GM12875 (cell line): ENCODE measurements at regions not wholly inside any gene's neighbourhood (a gene's known extent, or its start where the extent isn't known, plus 50 kb on each side); places are given as distances from the start of the nearest gene placed in this dataset.
"Not testable (repeated sequence)": the region's sequence is repeated elsewhere in the genome, so short reads cannot be mapped to it uniquely, and the experiment has no call there.

Experiments
- H3K4me3 ChIP-seq: one replicate; pipeline ENCODE4 v1.5.1; 2011; ENCODE audit warnings: low read depth, low read length, control low read depth
- TF ChIP-seq, protein P1 (sequence below): IDR thresholded peaks from 2 replicates; pipeline ENCODE4 v1.5.1; 2011; ENCODE audit warnings: low read depth, mild to moderate bottlenecking, control low read depth, inconsistent platforms, low read length, moderate library complexity, borderline replicate concordance; ENCODE audit not compliant: insufficient read depth

DNA sequence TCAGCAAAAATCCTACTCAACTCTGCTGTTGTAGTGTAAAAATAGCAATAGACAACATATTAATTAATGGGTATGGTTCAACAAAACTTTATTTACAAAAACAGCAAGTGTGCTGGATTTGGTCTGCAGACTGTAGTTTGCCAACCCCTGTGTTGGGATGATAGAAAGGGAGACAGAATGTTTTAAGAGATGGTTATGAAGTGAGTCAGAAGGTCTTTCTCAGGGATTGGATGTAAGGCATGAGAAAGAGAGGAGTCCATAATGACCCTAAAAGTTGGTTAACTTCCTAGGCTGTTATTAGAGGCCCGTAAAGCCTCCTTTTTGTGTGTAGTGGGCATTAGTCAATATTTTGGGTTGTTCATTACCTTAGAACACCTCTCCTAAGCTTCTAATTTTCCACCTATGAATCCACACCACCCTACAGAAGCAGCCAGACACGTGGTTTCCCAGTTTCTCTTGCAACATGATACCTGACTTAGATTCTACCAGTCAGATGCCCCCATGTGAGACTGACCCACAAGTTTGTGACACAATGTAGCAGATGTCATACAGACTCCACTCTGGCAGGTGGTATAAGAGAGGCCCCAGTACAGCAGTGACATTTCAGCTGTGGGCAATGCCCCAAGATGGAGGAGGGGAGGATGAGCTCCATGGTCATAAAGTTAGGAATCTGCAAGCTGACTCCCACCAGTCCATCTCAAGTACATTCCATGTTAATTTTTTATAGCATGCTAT, 1015.6 kb downstream of the KCNMA1 start:
- no peak overlapping the region for H3K4me3 ChIP-seq
- TF ChIP-seq, protein P1, sequence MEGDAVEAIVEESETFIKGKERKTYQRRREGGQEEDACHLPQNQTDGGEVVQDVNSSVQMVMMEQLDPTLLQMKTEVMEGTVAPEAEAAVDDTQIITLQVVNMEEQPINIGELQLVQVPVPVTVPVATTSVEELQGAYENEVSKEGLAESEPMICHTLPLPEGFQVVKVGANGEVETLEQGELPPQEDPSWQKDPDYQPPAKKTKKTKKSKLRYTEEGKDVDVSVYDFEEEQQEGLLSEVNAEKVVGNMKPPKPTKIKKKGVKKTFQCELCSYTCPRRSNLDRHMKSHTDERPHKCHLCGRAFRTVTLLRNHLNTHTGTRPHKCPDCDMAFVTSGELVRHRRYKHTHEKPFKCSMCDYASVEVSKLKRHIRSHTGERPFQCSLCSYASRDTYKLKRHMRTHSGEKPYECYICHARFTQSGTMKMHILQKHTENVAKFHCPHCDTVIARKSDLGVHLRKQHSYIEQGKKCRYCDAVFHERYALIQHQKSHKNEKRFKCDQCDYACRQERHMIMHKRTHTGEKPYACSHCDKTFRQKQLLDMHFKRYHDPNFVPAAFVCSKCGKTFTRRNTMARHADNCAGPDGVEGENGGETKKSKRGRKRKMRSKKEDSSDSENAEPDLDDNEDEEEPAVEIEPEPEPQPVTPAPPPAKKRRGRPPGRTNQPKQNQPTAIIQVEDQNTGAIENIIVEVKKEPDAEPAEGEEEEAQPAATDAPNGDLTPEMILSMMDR: no peak

DNA sequence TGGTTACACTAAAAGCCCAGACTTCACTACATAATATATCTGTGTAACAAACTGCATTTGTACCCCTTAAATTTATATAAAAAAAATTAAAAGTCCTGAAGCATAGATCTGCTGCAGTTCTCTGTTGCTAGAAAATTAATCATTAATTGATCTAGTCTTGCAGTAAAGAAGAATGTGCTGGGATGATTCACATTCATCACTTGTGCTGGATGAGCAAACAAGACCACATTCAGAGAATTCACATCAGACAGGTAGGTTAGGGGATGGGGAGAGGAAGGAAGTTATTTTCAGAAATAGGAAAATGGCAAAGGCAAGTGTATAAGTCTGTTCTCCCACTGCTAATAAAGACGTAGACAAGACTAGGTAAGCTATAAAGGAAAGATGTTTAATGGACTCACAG, 1019.0 kb downstream of the KCNMA1 start:
- TF ChIP-seq, protein P1: no peak
- no peak overlapping the region for H3K4me3 ChIP-seq

DNA sequence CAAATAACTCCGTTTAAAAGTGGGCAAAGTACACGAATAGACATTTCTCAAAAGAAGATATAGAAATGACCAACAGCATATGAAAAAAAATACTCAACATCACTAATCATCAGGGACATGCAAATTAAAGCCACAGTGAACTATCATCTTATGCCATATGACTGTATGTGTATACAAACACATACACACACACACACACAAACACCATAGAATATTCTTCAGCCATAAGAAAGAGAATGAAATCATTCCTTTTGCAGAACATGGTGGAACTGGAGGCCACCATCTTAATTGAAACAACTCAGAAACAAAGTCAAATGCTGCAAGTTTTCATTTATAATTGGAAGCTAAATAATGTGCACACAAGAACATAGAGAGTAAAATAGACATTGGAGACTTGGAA, 1019.4 kb downstream of the KCNMA1 start:
- H3K4me3 ChIP-seq: no peak overlapping the region
- TF ChIP-seq, protein P1: no peak

DNA sequence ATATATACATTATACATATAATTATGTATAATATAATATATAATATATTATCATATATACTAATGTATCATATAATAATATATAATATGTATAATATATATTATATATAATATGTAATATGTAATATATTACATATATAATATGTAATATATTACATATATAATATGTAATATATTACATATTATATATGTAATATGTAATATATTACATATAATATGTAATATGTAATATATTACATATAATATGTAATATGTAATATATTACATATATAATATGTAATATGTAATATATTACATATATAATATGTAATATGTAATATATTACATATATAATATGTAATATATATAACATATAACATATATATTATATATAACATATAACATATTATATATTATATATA, 1020.9 kb downstream of the KCNMA1 start:
- not testable (repeated sequence) for H3K4me3 ChIP-seq

DNA sequence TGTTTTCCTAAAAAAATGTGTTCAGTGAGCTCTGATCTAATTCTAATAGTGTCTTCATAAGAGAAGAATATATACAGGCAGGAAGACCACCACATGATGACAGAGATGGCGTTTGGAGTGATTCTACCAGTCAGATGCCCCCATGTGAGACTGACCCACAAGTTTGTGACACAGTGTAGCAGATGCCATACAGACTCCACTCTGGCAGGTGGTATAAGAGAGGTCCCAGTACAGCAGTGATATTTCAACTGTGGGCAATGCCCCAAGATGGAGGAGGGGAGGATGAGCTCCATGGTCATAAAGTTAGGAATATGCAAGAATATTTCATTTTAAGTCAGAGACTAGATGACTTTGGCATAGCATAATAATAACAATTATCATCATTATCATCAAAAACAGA, 1022.6 kb downstream of the KCNMA1 start:
- no peak overlapping the region for H3K4me3 ChIP-seq
- TF ChIP-seq, protein P1: no peak
